ENCODE measurements at regions not wholly inside any gene's neighbourhood (a gene's known extent, or its start where the extent isn't known, plus 50 kb on each side); places are given as distances from the start of the nearest gene placed in this dataset.

- DNase-seq (ENCODE audit: low read depth), result no peak
Measured at GRCh38 chr20:48156951-48157700, 371.8 kb upstream of the SULF2 start.

GRCh38 chr20:48156521-48156920 is 371.2 kb upstream of the SULF2 start:
- DNase-seq (ENCODE audit: low read depth), result no peak
- no peaks in the 10 kb centered on the region for H3K36me3 ChIP-seq (ENCODE audit: control insufficient read depth, insufficient read depth, low read length)
- no peak for TF ChIP-seq CTCF (IDR thresholded peaks at IDR 0.05; ENCODE audit: insufficient read depth, low read length, poor library complexity, severe bottlenecking)
- no peaks in the 10 kb centered on the region for H3K27me3 ChIP-seq (ENCODE audit: control insufficient read depth, insufficient read depth, low read length)
- no peak overlapping the region for H3K4me3 ChIP-seq (ENCODE audit: low read depth, low read length)

More at GRCh38 chr20:48156951-48157700, 371.8 kb upstream of the SULF2 start:
- H3K4me3 ChIP-seq (ENCODE audit: low read depth, low read length), result no peak overlapping the region
- H3K27me3 ChIP-seq (ENCODE audit: control insufficient read depth, insufficient read depth, low read length), result no peaks in the 10 kb centered on the region
- TF ChIP-seq CTCF (IDR thresholded peaks at IDR 0.05; ENCODE audit: insufficient read depth, low read length, poor library complexity, severe bottlenecking), result no peak
- no peaks in the 10 kb centered on the region for H3K36me3 ChIP-seq (ENCODE audit: control insufficient read depth, insufficient read depth, low read length)

GRCh38 chr20:48155268-48155667 is 370.0 kb upstream of the SULF2 start:
- Histone ChIP-seq H3K27me3 (ENCODE audit: control insufficient read depth, insufficient read depth, low read length) (peaks cover 2% of the 10 kb centered on the region), H3K4me3 (ENCODE audit: low read depth, low read length) (no peak overlapping the region), H3K36me3 (ENCODE audit: control insufficient read depth, insufficient read depth, low read length) (no peaks in the 10 kb centered on the region)
- no peak for TF ChIP-seq CTCF (IDR thresholded peaks at IDR 0.05; ENCODE audit: insufficient read depth, low read length, poor library complexity, severe bottlenecking)
- no peak for DNase-seq (ENCODE audit: low read depth)

- no peak for TF ChIP-seq CTCF (IDR thresholded peaks at IDR 0.05; ENCODE audit: insufficient read depth, low read length, poor library complexity, severe bottlenecking)
- no peaks in the 10 kb centered on the region for H3K36me3 ChIP-seq (ENCODE audit: control insufficient read depth, insufficient read depth, low read length)
- no peak for DNase-seq (ENCODE audit: low read depth)
- no peak overlapping the region for H3K4me3 ChIP-seq (ENCODE audit: low read depth, low read length)
- H3K27me3 ChIP-seq (ENCODE audit: control insufficient read depth, insufficient read depth, low read length), result peaks cover 2% of the 10 kb centered on the region
Measured at GRCh38 chr20:48154040-48154765, 368.9 kb upstream of the SULF2 start.

GRCh38 chr20:48153523-48153922 is 368.2 kb upstream of the SULF2 start:
- DNase-seq (ENCODE audit: low read depth), result peak; percentile 1
- Histone ChIP-seq H3K27me3 (ENCODE audit: control insufficient read depth, insufficient read depth, low read length) (peaks cover 5% of the 10 kb centered on the region), H3K36me3 (ENCODE audit: control insufficient read depth, insufficient read depth, low read length) (no peaks in the 10 kb centered on the region), H3K4me3 (ENCODE audit: low read depth, low read length) (no peak overlapping the region)
- TF ChIP-seq CTCF (IDR thresholded peaks at IDR 0.05; ENCODE audit: insufficient read depth, low read length, poor library complexity, severe bottlenecking), result no peak
